ENCODE measurements at regions not wholly inside any gene's neighbourhood (a gene's known extent, or its start where the extent isn't known, plus 50 kb on each side); places are given as distances from the start of the nearest gene placed in this dataset.

DNA sequence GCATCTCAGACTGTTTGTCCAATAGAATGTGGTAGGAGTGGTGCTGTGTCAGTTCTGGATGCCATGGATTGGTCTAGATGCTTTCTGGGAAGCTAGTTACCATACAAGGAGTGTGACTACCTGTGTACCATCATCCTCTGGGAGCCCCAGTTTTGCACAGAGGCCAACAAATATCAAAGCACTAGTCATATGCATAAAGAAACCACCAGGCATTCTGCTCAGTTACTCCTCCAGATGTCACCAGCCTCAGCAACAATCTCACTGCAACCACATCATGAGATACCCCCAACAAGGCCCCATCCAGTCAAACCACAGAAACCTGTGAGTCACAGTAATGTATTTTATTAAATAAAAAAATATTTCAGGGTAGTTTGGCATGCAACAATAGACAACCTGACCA is 435.8 kb upstream of the CPEB2 start:
- Histone ChIP-seq H3K9me3 (no peaks in the 10 kb centered on the region), H3K4me3 (no peak overlapping the region), H3K36me3 (no peaks in the 10 kb centered on the region), H3K27me3 (no peaks in the 10 kb centered on the region), H3K4me1 (peaks cover 0 to 15% (median 2%) of the 10 kb centered on the region in 4 donors), H3K27ac (no peak overlapping the region)
- TF ChIP-seq, protein P1, sequence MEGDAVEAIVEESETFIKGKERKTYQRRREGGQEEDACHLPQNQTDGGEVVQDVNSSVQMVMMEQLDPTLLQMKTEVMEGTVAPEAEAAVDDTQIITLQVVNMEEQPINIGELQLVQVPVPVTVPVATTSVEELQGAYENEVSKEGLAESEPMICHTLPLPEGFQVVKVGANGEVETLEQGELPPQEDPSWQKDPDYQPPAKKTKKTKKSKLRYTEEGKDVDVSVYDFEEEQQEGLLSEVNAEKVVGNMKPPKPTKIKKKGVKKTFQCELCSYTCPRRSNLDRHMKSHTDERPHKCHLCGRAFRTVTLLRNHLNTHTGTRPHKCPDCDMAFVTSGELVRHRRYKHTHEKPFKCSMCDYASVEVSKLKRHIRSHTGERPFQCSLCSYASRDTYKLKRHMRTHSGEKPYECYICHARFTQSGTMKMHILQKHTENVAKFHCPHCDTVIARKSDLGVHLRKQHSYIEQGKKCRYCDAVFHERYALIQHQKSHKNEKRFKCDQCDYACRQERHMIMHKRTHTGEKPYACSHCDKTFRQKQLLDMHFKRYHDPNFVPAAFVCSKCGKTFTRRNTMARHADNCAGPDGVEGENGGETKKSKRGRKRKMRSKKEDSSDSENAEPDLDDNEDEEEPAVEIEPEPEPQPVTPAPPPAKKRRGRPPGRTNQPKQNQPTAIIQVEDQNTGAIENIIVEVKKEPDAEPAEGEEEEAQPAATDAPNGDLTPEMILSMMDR (IDR thresholded peaks at IDR 0.05) = no peak
- no peak for DNase-seq
- intact Hi-C loops (cut with DNase I; ENCODE audit: low total_unique reads) = no loop called here

GRCh38 chr4:14568351-14568750 is 433.9 kb upstream of the CPEB2 start:
- intact Hi-C loops (cut with DNase I; ENCODE audit: low total_unique reads) = no loop called here
- TF ChIP-seq, protein P1 (IDR thresholded peaks at IDR 0.05) = no peak
- H3K4me3 ChIP-seq = no peak overlapping the region
- DNase-seq = no peak
- peaks cover 0 to 15% (median 2%) of the 10 kb centered on the region in 4 donors for H3K4me1 ChIP-seq
- no peak overlapping the region for H3K27ac ChIP-seq
- H3K9me3 ChIP-seq = no peaks in the 10 kb centered on the region
- no peaks in the 10 kb centered on the region for H3K36me3 ChIP-seq
- H3K27me3 ChIP-seq = no peaks in the 10 kb centered on the region

GRCh38 chr4:14575289-14575688 is 427.0 kb upstream of the CPEB2 start:
- H3K36me3 ChIP-seq = no peaks in the 10 kb centered on the region
- no peaks in the 10 kb centered on the region for H3K4me1 ChIP-seq
- no peak overlapping the region for H3K27ac ChIP-seq
- intact Hi-C loops (cut with DNase I; ENCODE audit: low total_unique reads) = no loop called here
- no peak overlapping the region for H3K4me3 ChIP-seq
- TF ChIP-seq, protein P1 (IDR thresholded peaks at IDR 0.05) = no peak
- no peaks in the 10 kb centered on the region for H3K9me3 ChIP-seq
- no peak for DNase-seq
- no peaks in the 10 kb centered on the region for H3K27me3 ChIP-seq

GRCh38 chr4:14575919-14576318 is 426.4 kb upstream of the CPEB2 start:
- Histone ChIP-seq H3K4me3 (no peak overlapping the region), H3K27me3 (no peaks in the 10 kb centered on the region), H3K27ac (no peak overlapping the region), H3K4me1 (no peaks in the 10 kb centered on the region), H3K9me3 (no peaks in the 10 kb centered on the region), H3K36me3 (no peaks in the 10 kb centered on the region)
- intact Hi-C loops (cut with DNase I; ENCODE audit: low total_unique reads) = no loop called here
- TF ChIP-seq, protein P1 (IDR thresholded peaks at IDR 0.05) = no peak
- DNase-seq = no peak

- no peaks in the 10 kb centered on the region for H3K27me3 ChIP-seq
- no peaks in the 10 kb centered on the region for H3K4me1 ChIP-seq
- TF ChIP-seq, protein P1 (IDR thresholded peaks at IDR 0.05) = no peak
- H3K36me3 ChIP-seq = no peaks in the 10 kb centered on the region
- no peaks in the 10 kb centered on the region for H3K9me3 ChIP-seq
- H3K4me3 ChIP-seq = no peak overlapping the region
- H3K27ac ChIP-seq = no peak overlapping the region
- DNase-seq = no peak
- intact Hi-C loops (cut with DNase I; ENCODE audit: low total_unique reads) = no loop called here
Observed at GRCh38 chr4:14580061-14580460, 422.2 kb upstream of the CPEB2 start.

DNA sequence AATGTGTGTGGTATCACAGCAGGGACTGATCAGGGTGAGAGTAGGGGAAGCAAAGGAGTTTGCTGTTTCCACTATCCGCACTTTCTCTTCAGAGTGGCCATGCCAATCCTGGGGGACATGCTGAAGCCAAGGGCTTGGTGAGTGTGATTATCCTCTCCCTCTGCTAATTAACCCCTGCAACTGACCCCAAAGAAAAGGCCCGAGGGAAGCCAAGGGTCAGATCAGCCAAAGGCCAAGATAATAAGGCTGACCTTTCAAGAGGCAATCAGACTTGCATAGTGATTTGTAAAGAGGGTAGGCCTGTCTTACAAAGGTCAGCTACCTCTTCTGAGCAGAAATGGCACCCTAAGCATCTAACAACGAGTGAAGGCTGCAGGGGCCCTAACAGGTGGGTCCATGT is 420.5 kb upstream of the CPEB2 start:
- H3K27me3 ChIP-seq = no peaks in the 10 kb centered on the region
- no peak for DNase-seq
- no peak overlapping the region for H3K4me3 ChIP-seq
- H3K36me3 ChIP-seq = no peaks in the 10 kb centered on the region
- H3K9me3 ChIP-seq = no peaks in the 10 kb centered on the region
- TF ChIP-seq, protein P1 (IDR thresholded peaks at IDR 0.05) = no peak
- intact Hi-C loops (cut with DNase I; ENCODE audit: low total_unique reads) = no loop called here
- no peak overlapping the region for H3K27ac ChIP-seq
- no peaks in the 10 kb centered on the region for H3K4me1 ChIP-seq

Data from tibial artery (tissue), 4 donors.